NCI-H2029 (cell line): ENCODE measurements at regions not wholly inside any gene's neighbourhood (a gene's known extent, or its start where the extent isn't known, plus 50 kb on each side); places are given as distances from the start of the nearest gene placed in this dataset.
"Not testable (repeated sequence)": the region's sequence is repeated elsewhere in the genome, so short reads cannot be mapped to it uniquely, and the experiment has no call there.

Experiments
- DNase-seq: peaks from one replicate; lab custom pipeline; 2025; lab: John Stamatoyannopoulos, UW

DNA sequence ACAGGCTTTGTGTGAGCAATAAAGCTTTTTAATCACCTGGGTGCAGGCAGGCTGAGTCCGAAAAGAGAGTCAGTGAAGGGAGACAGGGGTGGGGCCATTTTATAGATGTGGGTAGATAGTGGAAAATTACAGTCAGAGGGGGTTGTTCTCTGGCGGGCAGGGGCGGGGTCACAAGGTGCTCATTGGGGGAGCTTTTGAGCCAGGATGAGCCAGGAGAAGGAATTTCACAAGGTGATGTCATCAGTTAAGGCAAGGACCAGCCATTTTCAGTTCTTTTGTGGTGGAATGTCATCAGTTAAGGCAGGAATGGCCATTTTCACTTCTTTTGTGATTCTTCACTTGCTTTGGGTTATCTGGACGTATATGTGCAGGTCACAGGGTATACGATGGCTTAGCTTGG lies 571.3 kb upstream of the PCDH7 start:
- DNase-seq, result not testable (repeated sequence)

DNA sequence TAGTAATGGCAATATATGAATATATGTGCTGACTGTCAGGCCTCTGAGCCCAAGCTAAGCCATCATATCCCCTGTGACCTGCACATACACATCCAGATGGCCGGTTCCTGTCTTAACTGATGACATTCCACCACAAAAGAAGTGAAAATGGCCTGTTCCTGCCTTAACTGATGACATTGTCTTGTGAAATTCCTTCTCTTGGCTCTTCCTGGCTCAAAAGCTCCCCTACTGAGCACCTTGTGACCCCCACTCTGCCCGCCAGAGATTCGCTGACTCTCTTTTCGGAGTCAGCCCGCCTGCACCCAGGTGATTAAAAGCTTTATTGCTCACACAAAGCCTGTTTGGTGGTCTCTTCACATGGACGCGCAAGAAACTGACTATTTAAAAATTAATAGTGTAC lies 570.6 kb upstream of the PCDH7 start:
- DNase-seq, result not testable (repeated sequence)

GRCh38 chr4:30153427-30153826 lies 566.7 kb upstream of the PCDH7 start:
- no peak for DNase-seq

DNA sequence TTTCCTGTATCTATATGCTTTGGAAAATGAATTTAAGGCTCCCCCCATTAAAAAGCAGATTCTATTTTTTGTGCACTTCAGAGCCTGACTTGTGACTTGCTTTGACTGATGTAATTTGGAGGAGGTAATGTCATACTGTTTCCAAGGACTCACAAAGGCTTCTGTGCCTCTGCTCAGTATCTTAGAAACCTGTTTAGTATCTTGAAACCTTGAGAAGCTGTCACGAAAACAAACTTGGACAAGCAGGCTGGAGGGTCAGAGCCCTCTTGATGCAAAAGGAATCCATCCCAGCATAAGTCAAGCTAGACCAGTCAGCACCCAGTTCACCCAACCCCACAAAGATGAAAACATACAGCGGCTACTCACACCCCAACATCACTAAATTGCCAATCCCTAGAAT lies 560.0 kb upstream of the PCDH7 start:
- DNase-seq, result no peak

DNA sequence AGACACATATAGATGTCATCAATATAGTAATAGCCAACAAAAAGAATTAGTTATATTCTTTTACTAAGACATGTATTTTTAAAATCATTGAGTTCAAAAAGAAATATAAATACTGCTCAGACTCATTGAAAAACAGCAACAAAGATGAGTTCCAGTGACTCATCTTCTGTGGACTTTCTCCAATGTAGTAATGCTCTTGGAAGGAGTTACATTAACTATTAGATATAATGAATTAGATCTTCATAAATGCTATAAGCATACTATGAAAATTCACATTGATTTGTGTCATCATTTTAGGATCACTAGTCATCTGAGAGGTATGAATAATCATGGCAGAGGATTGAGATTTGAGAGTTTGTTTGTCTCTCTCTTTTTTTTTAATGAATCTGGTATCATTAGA lies 547.8 kb upstream of the PCDH7 start:
- no peak for DNase-seq

GRCh38 chr4:30181512-30181911 lies 538.7 kb upstream of the PCDH7 start:
- DNase-seq, result no peak

DNA sequence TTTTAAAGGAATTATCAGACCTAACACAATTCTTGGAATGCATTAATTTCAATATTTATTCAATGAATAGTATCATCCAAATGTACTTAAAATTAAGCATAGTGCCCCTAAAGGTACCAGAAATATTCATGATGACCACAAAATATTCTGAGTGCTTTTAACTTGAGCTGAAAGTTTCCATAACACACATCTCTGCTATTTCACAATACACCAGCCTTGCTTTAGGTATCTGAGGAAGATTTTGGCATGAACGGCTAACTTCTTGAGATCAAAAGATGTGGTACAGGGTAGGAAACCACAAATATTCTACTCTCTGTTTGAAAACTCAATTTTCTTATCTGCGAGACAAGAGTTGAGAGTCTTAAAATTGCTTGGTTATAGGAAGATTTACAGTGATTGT lies 538.3 kb upstream of the PCDH7 start:
- no peak for DNase-seq

- DNase-seq, result no peak
Measured at GRCh38 chr4:30182786-30183185, 537.4 kb upstream of the PCDH7 start.

DNA sequence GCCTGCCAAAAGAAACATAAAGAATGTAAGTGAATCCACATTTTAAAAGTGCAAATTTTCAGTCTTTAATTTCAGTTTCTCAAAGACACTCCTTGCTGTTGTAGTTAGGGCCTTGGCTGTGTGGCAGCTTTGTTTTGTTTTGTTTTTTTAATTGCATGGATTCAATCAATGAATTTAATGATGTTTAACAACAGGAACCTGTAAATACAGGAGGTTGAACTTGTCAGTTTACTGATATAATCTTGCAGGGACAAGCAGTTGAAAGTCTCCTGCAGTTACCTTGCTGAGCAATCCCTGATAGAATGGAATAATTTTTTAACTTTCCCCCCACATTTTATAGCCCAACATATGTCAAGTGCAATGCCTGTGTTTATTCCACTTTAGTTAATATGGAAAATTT lies 528.3 kb upstream of the PCDH7 start:
- DNase-seq, result no peak

DNA sequence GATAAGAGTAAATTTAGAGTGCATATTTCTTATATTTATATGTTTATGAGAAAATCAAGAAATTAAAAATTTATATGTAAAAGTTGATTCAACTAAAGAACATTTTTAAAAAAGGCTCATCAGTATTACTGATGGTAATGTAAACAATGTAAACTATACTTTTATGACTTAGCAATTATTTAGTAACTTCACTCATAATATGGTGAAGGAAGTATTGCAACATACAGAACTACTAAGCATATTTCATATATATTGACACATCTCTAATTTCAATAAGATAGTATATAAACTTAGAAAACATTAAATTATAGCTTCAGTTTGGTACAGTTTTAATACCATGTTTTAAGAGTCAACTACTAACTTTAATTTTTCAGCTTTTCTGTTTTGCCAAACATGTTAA lies 512.8 kb upstream of the PCDH7 start:
- no peak for DNase-seq

DNA sequence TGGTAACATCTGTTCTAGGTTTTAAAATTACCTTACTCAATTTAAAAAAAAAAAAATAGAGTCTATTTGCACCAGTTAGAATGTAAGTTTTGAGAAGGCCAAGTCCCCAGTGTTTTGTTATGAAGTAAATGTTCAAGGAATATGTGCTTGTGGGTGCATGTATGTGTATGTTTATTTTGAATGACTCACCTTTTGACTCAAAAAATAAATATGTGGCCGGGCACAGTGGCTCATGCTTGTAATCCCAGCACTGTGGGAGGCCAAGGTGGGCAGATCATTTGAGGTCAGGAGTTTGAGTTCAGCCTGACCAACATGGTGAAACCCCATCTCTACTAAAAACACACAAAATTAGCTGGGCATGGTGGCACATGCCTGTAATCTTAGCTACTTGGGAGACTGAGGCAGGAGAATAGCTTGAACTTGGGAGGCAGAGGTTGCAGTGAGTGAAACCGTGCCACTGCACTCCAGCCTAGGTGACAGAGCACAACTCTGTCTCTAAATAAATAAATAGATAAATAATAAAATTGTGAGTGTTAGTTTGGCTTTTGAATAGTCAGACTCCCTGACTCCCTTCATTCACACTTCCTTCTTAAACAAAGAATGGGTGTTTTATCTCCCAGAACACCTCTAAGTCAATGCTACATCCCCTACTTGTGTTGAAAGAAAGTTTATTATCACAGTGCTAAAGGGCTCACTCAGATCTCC lies 511.3 kb upstream of the PCDH7 start:
- no peak for DNase-seq

DNA sequence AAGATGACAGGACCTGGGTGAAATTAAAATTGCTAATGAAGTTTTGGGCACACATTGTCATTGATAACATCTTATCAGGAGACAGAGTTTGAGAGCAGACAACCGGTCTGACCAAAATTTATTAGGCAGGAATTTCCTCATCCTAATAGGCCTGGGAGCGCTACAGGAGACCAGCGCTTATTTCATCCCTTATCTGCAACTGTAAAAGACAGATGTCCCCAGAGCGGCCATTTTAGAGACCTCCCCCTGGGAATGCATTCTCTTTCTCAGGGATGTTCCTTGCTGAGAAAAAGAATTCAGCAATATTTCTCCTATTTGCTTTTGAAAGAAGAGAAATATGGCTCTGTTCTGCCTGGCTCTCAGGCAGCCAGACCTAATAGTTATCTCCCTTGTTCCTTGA lies 504.2 kb upstream of the PCDH7 start:
- not testable (repeated sequence) for DNase-seq

GRCh38 chr4:30245140-30245539 lies 475.0 kb upstream of the PCDH7 start:
- DNase-seq, result no peak

GRCh38 chr4:30256116-30256832 lies 463.9 kb upstream of the PCDH7 start:
- no peak for DNase-seq

DNA sequence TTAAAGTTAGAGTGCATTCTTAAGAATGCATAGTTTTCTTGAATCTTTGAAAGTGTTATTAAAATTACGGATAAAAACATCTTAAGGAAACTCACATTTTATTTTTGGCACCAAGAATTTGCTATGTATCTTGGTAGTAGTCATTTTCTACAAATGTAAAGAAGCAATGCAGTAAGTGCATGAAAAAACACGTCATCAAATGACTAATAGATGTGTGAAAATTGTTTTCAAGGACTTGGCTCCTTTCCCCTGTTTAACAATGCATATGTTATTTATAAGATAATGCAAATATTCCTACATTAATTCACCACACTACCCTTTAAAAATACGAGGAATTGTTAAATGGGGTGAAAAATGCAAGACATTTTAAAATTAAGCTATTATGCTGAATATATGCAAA lies 461.2 kb upstream of the PCDH7 start:
- no peak for DNase-seq

DNA sequence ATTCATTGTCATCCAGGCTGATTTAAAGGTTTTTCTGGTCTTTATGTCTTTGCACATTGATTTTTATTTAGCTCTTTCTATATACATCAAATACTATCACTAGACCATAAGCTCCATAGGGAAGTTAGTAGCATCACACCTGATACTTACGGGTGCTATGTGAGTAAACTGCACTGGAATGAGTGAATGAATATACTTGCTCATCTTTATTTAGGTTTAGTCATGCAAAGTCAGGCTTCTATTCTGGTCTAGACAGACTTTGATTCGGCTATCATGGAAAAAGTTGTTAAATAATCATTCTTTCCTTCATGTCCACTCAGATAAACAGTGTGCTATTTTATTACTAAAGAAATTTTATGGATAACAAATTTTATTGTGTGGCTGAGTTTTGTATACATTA lies 457.8 kb upstream of the PCDH7 start:
- no peak for DNase-seq

GRCh38 chr4:30264465-30264864 lies 455.7 kb upstream of the PCDH7 start:
- DNase-seq, result no peak

GRCh38 chr4:30265716-30266115 lies 454.5 kb upstream of the PCDH7 start:
- no peak for DNase-seq

GRCh38 chr4:30268370-30268769 lies 451.8 kb upstream of the PCDH7 start:
- DNase-seq, result no peak

DNA sequence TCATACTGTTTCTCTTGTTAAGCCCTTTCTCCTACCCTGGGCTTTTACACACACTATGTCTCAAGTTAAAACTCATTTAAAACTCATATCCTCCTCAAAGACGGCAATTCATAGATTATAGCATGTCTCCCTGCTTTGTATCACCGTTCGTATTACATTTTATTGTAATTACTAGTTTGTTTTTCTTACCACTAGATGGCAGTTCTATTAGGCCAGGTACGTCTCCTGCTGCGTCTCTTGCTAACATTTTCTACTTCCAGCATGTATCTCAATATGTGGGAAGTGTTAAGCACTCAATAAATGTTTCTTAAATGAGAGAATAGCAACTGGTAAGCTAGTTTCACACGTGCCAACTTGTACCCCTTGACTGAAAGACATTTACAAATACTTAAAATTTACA lies 450.3 kb upstream of the PCDH7 start:
- DNase-seq, result no peak

DNA sequence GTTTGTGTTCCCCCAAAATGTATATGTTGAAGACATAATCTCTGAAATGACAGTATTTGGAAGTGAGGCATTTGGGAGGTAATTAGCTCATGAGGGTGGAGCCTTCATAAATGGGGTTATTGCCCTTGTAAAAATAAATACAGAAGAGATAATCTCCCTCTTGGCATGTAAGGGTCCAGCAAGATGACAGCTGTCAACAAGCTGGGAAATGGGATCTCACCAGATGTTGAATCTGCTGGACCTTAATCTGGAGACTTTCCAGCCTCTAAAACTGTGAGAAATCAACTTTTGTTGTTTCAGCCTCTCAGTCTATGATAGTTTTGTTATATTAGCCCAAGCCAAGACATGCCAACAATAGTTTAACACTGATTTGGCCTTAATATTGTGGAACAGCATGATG lies 438.2 kb upstream of the PCDH7 start:
- DNase-seq, result no peak

DNA sequence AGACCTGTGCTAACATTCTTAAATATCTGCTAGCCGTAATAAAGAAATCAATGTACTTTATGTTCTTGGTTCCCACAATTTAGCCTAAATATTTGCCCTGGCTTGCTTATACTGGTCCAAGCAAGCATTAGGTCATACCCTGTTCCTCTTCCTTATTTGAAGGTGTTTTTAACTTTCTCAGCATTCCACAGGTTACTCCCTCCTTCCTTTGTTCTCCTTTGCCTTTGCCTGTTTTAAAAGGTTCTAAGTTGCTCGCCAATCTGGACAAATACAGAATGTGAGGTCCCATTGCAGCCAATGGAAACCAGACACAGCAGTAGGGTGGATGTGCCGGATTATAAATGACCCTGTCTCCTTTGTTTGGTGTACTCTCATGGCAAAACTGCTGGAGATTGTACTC lies 436.8 kb upstream of the PCDH7 start:
- no peak for DNase-seq

- no peak for DNase-seq
Measured at GRCh38 chr4:30294295-30294694, 425.9 kb upstream of the PCDH7 start.

- DNase-seq, result no peak
Measured at GRCh38 chr4:30295652-30296051, 424.5 kb upstream of the PCDH7 start.
